Nephron progenitor cell (in vitro differentiated cells): ENCODE measurements at regions not wholly inside any gene's neighbourhood (a gene's known extent, or its start where the extent isn't known, plus 50 kb on each side); places are given as distances from the start of the nearest gene placed in this dataset.

ENCODE experiments used
- DNase-seq: peaks from one replicate; pipeline ENCODE4 v3.0.0; 2021
- H3K27ac Mint-ChIP-seq: 2 replicates; pipeline ENCODE4 v1.8.0; 2021; ENCODE audit warnings: mild to moderate bottlenecking, moderate library complexity, mixed read lengths
- H3K27me3 Mint-ChIP-seq: 2 replicates; pipeline ENCODE4 v1.8.0; 2021; ENCODE audit warnings: mild to moderate bottlenecking, low read depth, mixed read lengths; ENCODE audit not compliant: poor library complexity
- H3K36me3 Mint-ChIP-seq: 2 replicates; pipeline ENCODE4 v1.8.0; 2021; ENCODE audit warnings: low read depth, mixed read lengths
- H3K4me1 Mint-ChIP-seq: 2 replicates; pipeline ENCODE4 v1.8.0; 2021; ENCODE audit warnings: mixed read lengths
- H3K4me3 Mint-ChIP-seq: 2 replicates; pipeline ENCODE4 v1.8.0; 2021; ENCODE audit warnings: mild to moderate bottlenecking, moderate library complexity, mixed read lengths
- H3K9me3 Mint-ChIP-seq: 2 replicates; pipeline ENCODE4 v1.8.0; 2021; ENCODE audit warnings: mild to moderate bottlenecking, moderate library complexity, mixed read lengths
- TF ChIP-seq, protein P1 (sequence below): fragments of 200-600 bp; sonication (generic); IDR thresholded peaks from 2 replicates; pipeline ENCODE4 v1.5.0; 2021; ENCODE audit warnings: antibody characterized with exemption

- TF ChIP-seq, protein P1, sequence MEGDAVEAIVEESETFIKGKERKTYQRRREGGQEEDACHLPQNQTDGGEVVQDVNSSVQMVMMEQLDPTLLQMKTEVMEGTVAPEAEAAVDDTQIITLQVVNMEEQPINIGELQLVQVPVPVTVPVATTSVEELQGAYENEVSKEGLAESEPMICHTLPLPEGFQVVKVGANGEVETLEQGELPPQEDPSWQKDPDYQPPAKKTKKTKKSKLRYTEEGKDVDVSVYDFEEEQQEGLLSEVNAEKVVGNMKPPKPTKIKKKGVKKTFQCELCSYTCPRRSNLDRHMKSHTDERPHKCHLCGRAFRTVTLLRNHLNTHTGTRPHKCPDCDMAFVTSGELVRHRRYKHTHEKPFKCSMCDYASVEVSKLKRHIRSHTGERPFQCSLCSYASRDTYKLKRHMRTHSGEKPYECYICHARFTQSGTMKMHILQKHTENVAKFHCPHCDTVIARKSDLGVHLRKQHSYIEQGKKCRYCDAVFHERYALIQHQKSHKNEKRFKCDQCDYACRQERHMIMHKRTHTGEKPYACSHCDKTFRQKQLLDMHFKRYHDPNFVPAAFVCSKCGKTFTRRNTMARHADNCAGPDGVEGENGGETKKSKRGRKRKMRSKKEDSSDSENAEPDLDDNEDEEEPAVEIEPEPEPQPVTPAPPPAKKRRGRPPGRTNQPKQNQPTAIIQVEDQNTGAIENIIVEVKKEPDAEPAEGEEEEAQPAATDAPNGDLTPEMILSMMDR = no peak
- no peak for DNase-seq
- peaks cover 2% of the 10 kb centered on the region for H3K27me3 Mint-ChIP-seq
- no peaks in the 10 kb centered on the region for H3K36me3 Mint-ChIP-seq
- H3K4me1 Mint-ChIP-seq = no peaks in the 10 kb centered on the region
- peaks cover 7% of the 10 kb centered on the region for H3K9me3 Mint-ChIP-seq
- no peak overlapping the region for H3K4me3 Mint-ChIP-seq
- H3K27ac Mint-ChIP-seq = no peak overlapping the region
Measured at GRCh38 chr15:26477044-26477443, 295.8 kb downstream of the GABRB3 start.

GRCh38 chr15:26475554-26475953 lies 297.3 kb downstream of the GABRB3 start:
- TF ChIP-seq, protein P1 = no peak
- Mint-ChIP-seq H3K27ac (no peak overlapping the region), H3K36me3 (no peaks in the 10 kb centered on the region), H3K4me1 (no peaks in the 10 kb centered on the region), H3K27me3 (peaks cover 2% of the 10 kb centered on the region), H3K9me3 (peaks cover 7% of the 10 kb centered on the region), H3K4me3 (no peak overlapping the region)
- DNase-seq = no peak

DNA sequence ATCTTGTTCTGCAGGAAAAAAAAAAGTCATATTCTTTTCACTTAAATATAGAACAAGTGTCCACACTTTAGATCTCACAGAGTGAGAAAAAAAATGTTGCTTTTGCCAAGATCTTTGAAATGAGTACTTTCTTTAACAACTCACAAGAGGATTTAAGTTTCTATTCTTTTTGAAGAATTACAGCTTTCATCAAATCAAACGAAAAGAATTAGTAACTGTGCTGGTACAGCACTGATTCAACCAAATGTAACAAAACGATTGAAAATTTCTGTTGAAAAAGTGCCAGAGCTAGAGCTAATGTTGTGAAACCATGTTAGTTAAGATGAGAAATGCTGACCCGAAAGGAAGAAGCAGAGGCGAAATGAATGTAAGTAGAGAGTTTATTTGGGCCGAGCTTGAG lies 300.2 kb downstream of the GABRB3 start:
- no peak for DNase-seq
- TF ChIP-seq, protein P1 = no peak
- H3K27me3 Mint-ChIP-seq = peaks cover 6% of the 10 kb centered on the region
- H3K9me3 Mint-ChIP-seq = peaks cover 10% of the 10 kb centered on the region
- no peak overlapping the region for H3K4me3 Mint-ChIP-seq
- H3K27ac Mint-ChIP-seq = no peak overlapping the region
- H3K36me3 Mint-ChIP-seq = no peaks in the 10 kb centered on the region
- H3K4me1 Mint-ChIP-seq = no peaks in the 10 kb centered on the region

DNA sequence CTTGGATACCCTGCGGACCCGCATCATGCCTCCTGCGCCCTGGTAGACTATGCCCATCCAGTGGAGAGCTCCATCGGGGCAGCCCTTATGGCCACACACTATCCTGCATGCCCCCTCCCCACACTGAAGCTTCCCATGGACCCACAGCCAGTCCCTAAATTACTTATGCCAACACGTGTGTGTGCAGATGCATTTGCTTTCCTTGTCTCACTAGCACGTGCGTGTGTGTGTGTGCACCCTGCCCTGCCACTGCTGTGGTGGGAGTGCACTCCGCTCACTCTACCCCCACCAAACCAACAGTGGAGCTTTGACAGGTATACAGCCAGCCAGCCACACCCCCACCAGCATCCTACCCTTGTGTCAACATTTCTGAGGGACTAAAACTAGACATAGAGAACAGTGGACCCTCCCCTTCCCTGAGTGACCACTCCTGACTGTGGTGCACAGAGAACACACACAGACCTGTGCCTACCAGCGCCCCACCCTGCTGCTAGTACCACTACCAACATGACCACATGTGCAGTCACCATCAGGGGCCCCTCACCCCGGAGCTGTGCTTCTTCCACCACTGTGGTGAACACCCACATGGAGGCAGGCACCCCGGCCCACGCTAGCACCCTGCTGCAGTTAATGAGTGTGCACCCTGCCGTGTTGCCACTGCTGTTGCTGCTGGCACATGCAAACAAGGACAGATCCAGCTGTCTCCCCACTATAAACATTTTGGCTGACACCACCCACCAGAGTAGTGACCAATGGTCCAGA lies 310.8 kb downstream of the GABRB3 start:
- H3K4me1 Mint-ChIP-seq = no peaks in the 10 kb centered on the region
- no peaks in the 10 kb centered on the region for H3K36me3 Mint-ChIP-seq
- H3K9me3 Mint-ChIP-seq = peaks cover 47% of the 10 kb centered on the region
- H3K27me3 Mint-ChIP-seq = no peaks in the 10 kb centered on the region
- no peak overlapping the region for H3K27ac Mint-ChIP-seq
- DNase-seq = no peak
- no peak overlapping the region for H3K4me3 Mint-ChIP-seq
- TF ChIP-seq, protein P1 = no peak

DNA sequence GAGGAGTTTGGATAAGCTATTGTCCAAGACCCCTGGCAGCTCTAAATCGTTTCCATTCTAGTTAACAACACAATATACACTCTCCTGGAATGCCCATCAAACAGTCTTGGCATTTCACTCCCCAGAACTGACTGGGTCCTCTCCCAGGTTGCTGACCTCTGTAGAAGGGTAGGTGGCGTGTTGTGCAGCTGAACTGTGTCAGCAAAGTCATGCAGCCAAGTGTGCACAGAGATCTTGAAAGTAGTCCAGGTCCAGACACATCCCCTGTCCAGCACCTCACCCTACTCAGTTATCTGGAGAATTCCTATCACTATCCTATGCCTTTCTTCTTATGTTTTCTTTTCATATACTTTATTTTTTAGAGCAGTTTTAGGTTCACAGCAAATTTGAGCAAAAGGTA lies 312.7 kb downstream of the GABRB3 start:
- Mint-ChIP-seq H3K27me3 (no peaks in the 10 kb centered on the region), H3K4me1 (no peaks in the 10 kb centered on the region), H3K36me3 (no peaks in the 10 kb centered on the region), H3K27ac (no peak overlapping the region), H3K4me3 (no peak overlapping the region), H3K9me3 (peaks cover 40% of the 10 kb centered on the region)
- DNase-seq = no peak
- TF ChIP-seq, protein P1 = no peak

DNA sequence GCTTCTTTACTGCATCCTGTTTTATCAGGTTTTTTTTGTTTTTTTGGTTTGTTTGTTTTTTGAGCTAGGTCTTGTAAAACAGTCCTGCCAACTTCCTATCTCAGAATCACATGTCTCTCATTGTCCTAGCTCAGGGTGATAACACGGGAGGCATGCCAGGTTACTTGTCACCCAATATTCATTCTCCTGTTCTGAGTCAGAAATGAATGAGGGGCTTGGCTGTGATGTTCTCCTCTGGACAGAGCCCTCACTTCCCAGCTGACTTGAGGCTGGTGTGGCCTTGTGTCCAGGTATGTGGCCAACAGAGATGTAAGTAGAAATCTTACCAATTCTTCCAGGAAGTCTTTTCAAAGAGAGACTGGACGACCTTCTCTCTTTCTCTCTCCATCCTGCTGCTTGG lies 317.0 kb downstream of the GABRB3 start:
- no peaks in the 10 kb centered on the region for H3K36me3 Mint-ChIP-seq
- TF ChIP-seq, protein P1 = no peak
- H3K27me3 Mint-ChIP-seq = peaks cover 4% of the 10 kb centered on the region
- no peak overlapping the region for H3K4me3 Mint-ChIP-seq
- peaks cover 21% of the 10 kb centered on the region for H3K9me3 Mint-ChIP-seq
- no peak overlapping the region for H3K27ac Mint-ChIP-seq
- H3K4me1 Mint-ChIP-seq = no peaks in the 10 kb centered on the region
- DNase-seq = no peak
